ENCODE measurements at regions not wholly inside any gene's neighbourhood (a gene's known extent, or its start where the extent isn't known, plus 50 kb on each side); places are given as distances from the start of the nearest gene placed in this dataset.
"Not testable (repeated sequence)": the region's sequence is repeated elsewhere in the genome, so short reads cannot be mapped to it uniquely, and the experiment has no call there.

GRCh38 chr15:70578196-70578595 is 185.2 kb downstream of the UACA start:
- Histone ChIP-seq H3K36me3 (no peaks in the 10 kb centered on the region), H3K4me3 (no peak overlapping the region), H3K27me3 (no peaks in the 10 kb centered on the region), H3K4me1 (no peaks in the 10 kb centered on the region), H3K9me3 (no peaks in the 10 kb centered on the region), H3K27ac (no peak overlapping the region)
- intact Hi-C loops (cut with DNase I) = no loop called here
- DNase-seq (ENCODE audit: extremely low spot score in 2 of 2) = no peak
- TF ChIP-seq CTCF (IDR thresholded peaks at IDR 0.05) (no peak), POLR2A (IDR thresholded peaks at IDR 0.05) (no peak), POLR2AphosphoS5 (IDR thresholded peaks at IDR 0.05; ENCODE audit: insufficient read depth in 1 of 2, low read depth in 1 of 2) (no peak)

GRCh38 chr15:70576696-70577095 is 186.7 kb downstream of the UACA start:
- DNase-seq (ENCODE audit: extremely low spot score in 2 of 2) = no peak
- intact Hi-C loops (cut with DNase I) = no loop called here
- no peak for TF ChIP-seq CTCF (IDR thresholded peaks at IDR 0.05)
- no peak for TF ChIP-seq POLR2AphosphoS5 (IDR thresholded peaks at IDR 0.05; ENCODE audit: insufficient read depth in 1 of 2, low read depth in 1 of 2)
- no peak for TF ChIP-seq POLR2A (IDR thresholded peaks at IDR 0.05)
- no peaks in the 10 kb centered on the region for H3K9me3 ChIP-seq
- H3K36me3 ChIP-seq = no peaks in the 10 kb centered on the region
- no peak overlapping the region for H3K27ac ChIP-seq
- H3K27me3 ChIP-seq = no peaks in the 10 kb centered on the region
- no peak overlapping the region for H3K4me3 ChIP-seq
- no peaks in the 10 kb centered on the region for H3K4me1 ChIP-seq

- H3K27me3 ChIP-seq = no peaks in the 10 kb centered on the region
- H3K4me3 ChIP-seq = no peak overlapping the region
- intact Hi-C loops (cut with DNase I) = no loop called here
- no peaks in the 10 kb centered on the region for H3K36me3 ChIP-seq
- no peaks in the 10 kb centered on the region for H3K9me3 ChIP-seq
- H3K4me1 ChIP-seq = no peaks in the 10 kb centered on the region
- TF ChIP-seq POLR2AphosphoS5 (IDR thresholded peaks at IDR 0.05; ENCODE audit: insufficient read depth in 1 of 2, low read depth in 1 of 2) (no peak), CTCF (IDR thresholded peaks at IDR 0.05) (no peak), POLR2A (IDR thresholded peaks at IDR 0.05) (no peak)
- peak overlapping the region; percentile 25 for H3K27ac ChIP-seq
- DNase-seq (ENCODE audit: extremely low spot score in 2 of 2) = no peak
Measured at GRCh38 chr15:70576276-70576675, 187.1 kb downstream of the UACA start.

- Histone ChIP-seq H3K27ac (peak overlapping the region; percentile 25), H3K4me3 (no peak overlapping the region), H3K9me3 (no peaks in the 10 kb centered on the region), H3K36me3 (no peaks in the 10 kb centered on the region), H3K4me1 (no peaks in the 10 kb centered on the region), H3K27me3 (no peaks in the 10 kb centered on the region)
- intact Hi-C loops (cut with DNase I) = no loop called here
- no peak for DNase-seq (ENCODE audit: extremely low spot score in 2 of 2)
- TF ChIP-seq POLR2A (IDR thresholded peaks at IDR 0.05) (no peak), POLR2AphosphoS5 (IDR thresholded peaks at IDR 0.05; ENCODE audit: insufficient read depth in 1 of 2, low read depth in 1 of 2) (no peak), CTCF (IDR thresholded peaks at IDR 0.05) (no peak)
Measured at GRCh38 chr15:70575231-70576226, 187.8 kb downstream of the UACA start.

GRCh38 chr15:70574325-70574724 is 189.0 kb downstream of the UACA start:
- H3K27ac ChIP-seq; intact Hi-C loops (cut with DNase I); H3K4me1 ChIP-seq; DNase-seq (ENCODE audit: extremely low spot score in 2 of 2); H3K9me3 ChIP-seq; H3K27me3 ChIP-seq; H3K4me3 ChIP-seq; H3K36me3 ChIP-seq: not testable (repeated sequence)
